Transverse colon (tissue), 4 donors: ENCODE measurements at regions not wholly inside any gene's neighbourhood (a gene's known extent, or its start where the extent isn't known, plus 50 kb on each side); places are given as distances from the start of the nearest gene placed in this dataset.

Source experiments
- POLR2A ChIP-seq: fragments of 450-650 bp; IDR thresholded peaks from one replicate; pipeline ENCODE4 v1.6.1; 2016; ENCODE audit warnings: antibody characterized with exemption, mild to moderate bottlenecking, moderate library complexity
- POLR2AphosphoS5 ChIP-seq, 3 donors: sonication (generic); formaldehyde crosslinking; IDR thresholded peaks; one replicate each; pipeline ENCODE4 v1.6.1; 2016; ENCODE audit warnings: antibody characterized with exemption in 3 of 3
- TF ChIP-seq, protein P1 (sequence below), 5 experiments: fragments of 200-600 bp in 3 of 5; fragments of 450-650 bp in 2 of 5; sonication (generic) in 3 of 5; IDR thresholded peaks; 1 replicate in 2 of 5; 2 replicates in 3 of 5; pipeline ENCODE4 v1.5.1; 2016 to 2017; ENCODE audit warnings: antibody characterized with exemption in 5 of 5, inconsistent platforms in 3 of 5, mild to moderate bottlenecking in 2 of 5, moderate library complexity in 1 of 5

DNA sequence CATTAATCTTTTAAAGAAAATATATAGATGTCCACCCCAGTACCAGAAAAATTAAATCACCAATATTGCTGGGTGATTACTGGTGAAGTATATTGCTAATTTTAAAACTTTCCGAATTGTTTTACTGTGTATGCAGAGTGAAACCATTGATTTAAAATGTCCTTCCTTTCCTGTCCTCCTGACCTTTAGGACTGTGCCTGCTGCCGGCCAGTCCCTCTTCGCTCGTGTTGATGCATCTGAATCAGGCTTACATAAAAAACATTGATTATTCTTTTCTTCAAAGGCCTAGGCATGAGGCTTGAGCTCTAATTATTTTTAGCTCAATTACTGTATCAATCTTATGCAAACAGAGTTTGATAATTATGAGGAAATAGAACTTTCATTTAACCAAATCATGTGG lies 1128.1 kb downstream of the BRINP3 start:
- TF ChIP-seq, protein P1, sequence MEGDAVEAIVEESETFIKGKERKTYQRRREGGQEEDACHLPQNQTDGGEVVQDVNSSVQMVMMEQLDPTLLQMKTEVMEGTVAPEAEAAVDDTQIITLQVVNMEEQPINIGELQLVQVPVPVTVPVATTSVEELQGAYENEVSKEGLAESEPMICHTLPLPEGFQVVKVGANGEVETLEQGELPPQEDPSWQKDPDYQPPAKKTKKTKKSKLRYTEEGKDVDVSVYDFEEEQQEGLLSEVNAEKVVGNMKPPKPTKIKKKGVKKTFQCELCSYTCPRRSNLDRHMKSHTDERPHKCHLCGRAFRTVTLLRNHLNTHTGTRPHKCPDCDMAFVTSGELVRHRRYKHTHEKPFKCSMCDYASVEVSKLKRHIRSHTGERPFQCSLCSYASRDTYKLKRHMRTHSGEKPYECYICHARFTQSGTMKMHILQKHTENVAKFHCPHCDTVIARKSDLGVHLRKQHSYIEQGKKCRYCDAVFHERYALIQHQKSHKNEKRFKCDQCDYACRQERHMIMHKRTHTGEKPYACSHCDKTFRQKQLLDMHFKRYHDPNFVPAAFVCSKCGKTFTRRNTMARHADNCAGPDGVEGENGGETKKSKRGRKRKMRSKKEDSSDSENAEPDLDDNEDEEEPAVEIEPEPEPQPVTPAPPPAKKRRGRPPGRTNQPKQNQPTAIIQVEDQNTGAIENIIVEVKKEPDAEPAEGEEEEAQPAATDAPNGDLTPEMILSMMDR (IDR thresholded peaks at IDR 0.05): no peak
- no peak for TF ChIP-seq POLR2A
- TF ChIP-seq POLR2AphosphoS5 (IDR thresholded peaks at IDR 0.05): no peak
